Endothelial cell (in vitro differentiated cells): ENCODE measurements at regions not wholly inside any gene's neighbourhood (a gene's known extent, or its start where the extent isn't known, plus 50 kb on each side); places are given as distances from the start of the nearest gene placed in this dataset.

ENCODE experiments used
- DNase-seq: peaks from one replicate; pipeline ENCODE4 v3.0.0; 2021; ENCODE audit warnings: low spot score
- H3K27ac Mint-ChIP-seq: one replicate; pipeline ENCODE4 v1.8.0; 2021; ENCODE audit warnings: mixed read lengths, inconsistent platforms; ENCODE audit not compliant: unreplicated experiment
- H3K27me3 Mint-ChIP-seq: one replicate; pipeline ENCODE4 v1.8.0; 2021; ENCODE audit warnings: mild to moderate bottlenecking, moderate library complexity, mixed read lengths, inconsistent platforms; ENCODE audit not compliant: unreplicated experiment
- H3K36me3 Mint-ChIP-seq: one replicate; pipeline ENCODE4 v1.8.0; 2021; ENCODE audit warnings: mild to moderate bottlenecking, low read depth, mixed read lengths, inconsistent platforms; ENCODE audit not compliant: unreplicated experiment
- H3K4me1 Mint-ChIP-seq: one replicate; pipeline ENCODE4 v1.8.0; 2021; ENCODE audit warnings: mild to moderate bottlenecking, mixed read lengths, inconsistent platforms; ENCODE audit not compliant: unreplicated experiment
- H3K4me3 Mint-ChIP-seq: one replicate; pipeline ENCODE4 v1.8.0; 2021; ENCODE audit warnings: mild to moderate bottlenecking, mixed read lengths, inconsistent platforms; ENCODE audit not compliant: unreplicated experiment
- H3K9me3 Mint-ChIP-seq: one replicate; pipeline ENCODE4 v1.8.0; 2021; ENCODE audit warnings: mixed read lengths, inconsistent platforms; ENCODE audit not compliant: unreplicated experiment
- TF ChIP-seq, protein P1 (sequence below): fragments of 200-600 bp; sonication (generic); IDR thresholded peaks from one replicate; pipeline ENCODE4 v1.5.0; 2021; ENCODE audit warnings: antibody characterized with exemption; ENCODE audit not compliant: unreplicated experiment

DNA sequence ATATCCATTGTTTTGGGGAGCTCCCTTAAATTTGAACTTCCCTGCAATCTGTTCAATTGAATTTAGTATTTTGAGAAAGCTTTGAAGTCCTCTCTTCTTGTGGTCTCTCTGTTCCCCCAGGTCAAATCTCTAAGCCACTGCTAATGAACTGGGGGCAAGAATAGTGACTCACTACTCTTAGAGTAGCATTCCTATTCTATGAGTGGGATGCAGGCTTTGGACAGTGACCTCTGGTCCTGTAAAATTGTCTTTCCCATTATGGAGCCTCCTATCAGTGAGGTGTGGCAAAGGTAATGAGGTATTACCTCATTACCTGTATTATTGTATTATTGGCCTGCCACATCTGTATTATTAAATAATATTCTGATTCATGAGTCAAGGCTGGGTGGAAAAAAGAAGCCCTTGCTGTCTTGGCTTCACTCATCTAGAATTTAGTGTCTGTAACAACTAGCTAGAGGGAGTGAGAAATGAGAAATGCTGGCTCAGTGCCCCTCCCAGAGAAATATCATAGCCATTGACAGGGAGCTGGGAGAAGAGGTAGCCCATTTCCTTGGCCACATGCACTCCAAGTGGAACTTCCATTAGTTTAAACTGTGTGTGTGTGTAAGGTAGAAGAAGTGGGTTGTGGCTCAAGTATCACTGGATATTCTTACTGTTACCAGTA is 393.9 kb upstream of the CTSO start:
- H3K27ac Mint-ChIP-seq: no peak overlapping the region

DNA sequence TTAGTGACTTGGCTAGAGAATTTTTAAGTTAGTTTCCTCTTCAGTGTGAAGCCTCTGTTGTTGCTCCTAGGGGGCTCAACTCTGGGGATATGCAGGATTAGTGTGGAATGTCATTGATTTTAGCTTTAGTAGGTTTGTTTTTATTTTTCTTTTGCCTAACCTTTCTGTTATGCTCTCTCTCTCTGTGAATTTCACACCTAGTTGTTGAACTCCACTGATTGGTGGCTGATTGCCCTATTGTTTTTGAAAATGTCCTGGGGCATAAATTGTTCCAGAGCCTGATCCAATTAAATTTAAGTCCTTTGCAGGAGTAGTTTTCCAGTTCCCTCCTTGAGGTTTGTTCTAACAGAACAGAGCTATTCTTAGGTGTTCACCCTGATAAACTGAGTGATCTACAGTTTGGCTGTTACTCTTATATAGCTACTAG is 393.3 kb upstream of the CTSO start:
- no peaks in the 10 kb centered on the region for H3K36me3 Mint-ChIP-seq
- no peak overlapping the region for H3K27ac Mint-ChIP-seq
- TF ChIP-seq, protein P1, sequence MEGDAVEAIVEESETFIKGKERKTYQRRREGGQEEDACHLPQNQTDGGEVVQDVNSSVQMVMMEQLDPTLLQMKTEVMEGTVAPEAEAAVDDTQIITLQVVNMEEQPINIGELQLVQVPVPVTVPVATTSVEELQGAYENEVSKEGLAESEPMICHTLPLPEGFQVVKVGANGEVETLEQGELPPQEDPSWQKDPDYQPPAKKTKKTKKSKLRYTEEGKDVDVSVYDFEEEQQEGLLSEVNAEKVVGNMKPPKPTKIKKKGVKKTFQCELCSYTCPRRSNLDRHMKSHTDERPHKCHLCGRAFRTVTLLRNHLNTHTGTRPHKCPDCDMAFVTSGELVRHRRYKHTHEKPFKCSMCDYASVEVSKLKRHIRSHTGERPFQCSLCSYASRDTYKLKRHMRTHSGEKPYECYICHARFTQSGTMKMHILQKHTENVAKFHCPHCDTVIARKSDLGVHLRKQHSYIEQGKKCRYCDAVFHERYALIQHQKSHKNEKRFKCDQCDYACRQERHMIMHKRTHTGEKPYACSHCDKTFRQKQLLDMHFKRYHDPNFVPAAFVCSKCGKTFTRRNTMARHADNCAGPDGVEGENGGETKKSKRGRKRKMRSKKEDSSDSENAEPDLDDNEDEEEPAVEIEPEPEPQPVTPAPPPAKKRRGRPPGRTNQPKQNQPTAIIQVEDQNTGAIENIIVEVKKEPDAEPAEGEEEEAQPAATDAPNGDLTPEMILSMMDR: no peak
- H3K4me1 Mint-ChIP-seq: no peaks in the 10 kb centered on the region
- no peak for DNase-seq
- H3K27me3 Mint-ChIP-seq: no peaks in the 10 kb centered on the region
- no peaks in the 10 kb centered on the region for H3K9me3 Mint-ChIP-seq
- H3K4me3 Mint-ChIP-seq: no peak overlapping the region

More for the DNA sequence above, 393.9 kb upstream of the CTSO start:
- H3K4me1 Mint-ChIP-seq: no peaks in the 10 kb centered on the region
- TF ChIP-seq, protein P1: no peak
- no peak for DNase-seq
- H3K9me3 Mint-ChIP-seq: no peaks in the 10 kb centered on the region
- no peaks in the 10 kb centered on the region for H3K36me3 Mint-ChIP-seq
- H3K4me3 Mint-ChIP-seq: no peak overlapping the region
- no peaks in the 10 kb centered on the region for H3K27me3 Mint-ChIP-seq

DNA sequence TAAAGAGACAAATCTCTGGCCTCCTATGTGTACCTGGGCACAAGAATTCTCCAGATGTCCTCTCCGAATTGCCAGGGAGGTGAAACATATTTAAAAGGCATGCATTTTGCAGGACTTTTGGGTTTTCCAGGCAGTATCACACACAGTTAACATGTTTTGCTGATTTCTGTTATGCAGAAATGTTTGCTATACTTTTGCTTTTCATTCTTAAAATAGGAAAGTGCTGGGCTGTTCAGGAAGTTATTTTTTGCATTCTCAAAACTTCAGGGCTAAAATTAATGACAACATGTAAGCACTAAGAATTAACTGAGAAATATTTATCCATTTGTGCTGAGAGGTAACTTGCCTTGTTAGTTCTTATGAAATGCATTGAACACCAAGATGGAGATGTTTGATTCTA is 390.7 kb upstream of the CTSO start:
- H3K36me3 Mint-ChIP-seq: no peaks in the 10 kb centered on the region
- DNase-seq: no peak
- H3K4me3 Mint-ChIP-seq: no peak overlapping the region
- no peaks in the 10 kb centered on the region for H3K9me3 Mint-ChIP-seq
- H3K27ac Mint-ChIP-seq: no peak overlapping the region
- TF ChIP-seq, protein P1: no peak
- no peaks in the 10 kb centered on the region for H3K27me3 Mint-ChIP-seq
- H3K4me1 Mint-ChIP-seq: no peaks in the 10 kb centered on the region

DNA sequence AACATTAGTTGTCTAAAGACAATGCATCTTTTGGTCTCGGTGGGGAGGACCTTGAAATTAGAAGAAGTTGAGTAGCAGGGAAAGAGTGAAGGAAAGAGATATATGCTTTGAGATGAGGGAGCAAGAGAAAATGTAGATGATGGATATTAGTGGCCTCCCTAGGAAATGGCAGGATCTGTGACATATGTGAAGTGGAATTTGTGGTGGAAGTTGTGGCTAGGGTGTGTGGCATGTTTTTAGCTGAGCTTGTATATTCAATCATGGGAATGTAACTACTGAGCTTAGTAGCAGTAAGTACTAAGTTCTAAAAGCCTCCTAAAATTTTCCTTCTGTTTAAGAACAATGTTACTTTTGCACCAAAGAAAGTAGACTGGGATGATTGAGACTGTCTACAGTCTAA is 382.8 kb upstream of the CTSO start:
- H3K27me3 Mint-ChIP-seq: no peaks in the 10 kb centered on the region
- H3K36me3 Mint-ChIP-seq: no peaks in the 10 kb centered on the region
- no peak overlapping the region for H3K27ac Mint-ChIP-seq
- H3K4me1 Mint-ChIP-seq: peaks cover 3% of the 10 kb centered on the region
- no peak for DNase-seq
- TF ChIP-seq, protein P1: no peak
- no peaks in the 10 kb centered on the region for H3K9me3 Mint-ChIP-seq
- H3K4me3 Mint-ChIP-seq: no peak overlapping the region

DNA sequence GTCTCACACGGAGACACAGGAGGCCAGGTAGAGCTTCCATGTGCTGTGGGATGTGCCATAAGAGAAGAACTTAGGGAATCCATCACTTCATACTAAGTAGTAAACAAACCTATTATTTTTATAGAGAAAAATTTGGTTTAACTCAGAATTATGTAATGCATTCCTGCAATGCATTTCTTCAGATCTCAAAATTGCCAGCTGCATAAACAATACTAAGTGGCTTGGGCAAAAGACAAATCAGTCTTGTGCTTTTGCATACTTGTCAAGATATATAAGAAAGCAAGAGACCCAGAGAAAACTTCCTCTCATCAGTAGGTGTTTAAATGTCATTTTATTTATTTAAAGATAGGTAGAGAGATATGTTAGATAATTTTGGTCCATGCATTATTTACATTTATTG is 382.1 kb upstream of the CTSO start:
- Mint-ChIP-seq H3K4me1 (peaks cover 3% of the 10 kb centered on the region), H3K4me3 (no peak overlapping the region)
- TF ChIP-seq, protein P1: no peak

More for the DNA sequence above, 382.1 kb upstream of the CTSO start:
- H3K27ac Mint-ChIP-seq: no peak overlapping the region
- no peak for DNase-seq
- H3K9me3 Mint-ChIP-seq: no peaks in the 10 kb centered on the region
- no peaks in the 10 kb centered on the region for H3K27me3 Mint-ChIP-seq
- H3K36me3 Mint-ChIP-seq: no peaks in the 10 kb centered on the region
